Activated CD8-positive, alpha-beta T cell treated with anti-CD3 and anti-CD28 coated beads for 36 hours (primary cell): ENCODE measurements at regions not wholly inside any gene's neighbourhood (a gene's known extent, or its start where the extent isn't known, plus 50 kb on each side); places are given as distances from the start of the nearest gene placed in this dataset.

Experiments used
- ATAC-seq: fragments of 200-7000 bp; cut with Tn5 transposase; one replicate; pipeline ENCODE4 v1.10.0; 2021; ENCODE audit warnings: mild to moderate bottlenecking, moderate library complexity
- CTCF ChIA-PET: fragments of 350-600 bp; sonication (Branson Sonifier 250); formaldehyde crosslinking; loops from one replicate; lab custom pipeline; 2021; ENCODE audit warnings: antibody characterized with exemption; lab: Charles Lee
- POLR2A ChIA-PET: fragments of 350-600 bp; sonication (Branson Sonifier 250); formaldehyde crosslinking; loops from one replicate; lab custom pipeline; 2021; ENCODE audit warnings: antibody characterized with exemption; lab: Charles Lee
- DNase-seq: peaks from one replicate; pipeline ENCODE4 v3.0.0-alpha.2; 2020
- H3K27ac Mint-ChIP-seq: one replicate; pipeline ENCODE4 v1.8.0; 2021; ENCODE audit warnings: mild to moderate bottlenecking, mixed read lengths
- H3K27me3 Mint-ChIP-seq: one replicate; pipeline ENCODE4 v1.8.0; 2021; ENCODE audit warnings: mixed read lengths
- H3K36me3 Mint-ChIP-seq: one replicate; pipeline ENCODE4 v1.8.0; 2021; ENCODE audit warnings: low read depth, mixed read lengths
- H3K4me1 Mint-ChIP-seq: one replicate; pipeline ENCODE4 v1.8.0; 2021; ENCODE audit warnings: low read depth, mixed read lengths
- H3K4me3 Mint-ChIP-seq: one replicate; pipeline ENCODE4 v1.8.0; 2021; ENCODE audit warnings: mild to moderate bottlenecking, moderate library complexity, mixed read lengths
- H3K9me3 Mint-ChIP-seq: one replicate; pipeline ENCODE4 v1.8.0; 2021; ENCODE audit warnings: mixed read lengths
- CTCF ChIP-seq: fragments of 200-600 bp; IDR thresholded peaks from one replicate; pipeline ENCODE4 v1.8.0; 2022; ENCODE audit warnings: antibody characterized with exemption, mild to moderate bottlenecking
- intact Hi-C: fragments of 100-400 bp; cut with micrococcal nuclease; formaldehyde crosslinking; loops from one replicate; pipeline ENCODE4 v1.10.0; 2022

- ChIA-PET CTCF (no interaction called here), POLR2A (no interaction called here)
- H3K27ac Mint-ChIP-seq: no peak overlapping the region
- no peak overlapping the region for H3K4me3 Mint-ChIP-seq
- ATAC-seq: no peak
- H3K9me3 Mint-ChIP-seq: peaks cover 2% of the 10 kb centered on the region
- intact Hi-C loops: no loop called here
- TF ChIP-seq CTCF: no peak
- no peaks in the 10 kb centered on the region for H3K36me3 Mint-ChIP-seq
- DNase-seq: no peak
- no peaks in the 10 kb centered on the region for H3K27me3 Mint-ChIP-seq
- no peaks in the 10 kb centered on the region for H3K4me1 Mint-ChIP-seq
Observed at GRCh38 chr13:90824032-90824431, 523.5 kb upstream of the MIR17HG start.

GRCh38 chr13:90826688-90827087 lies 520.8 kb upstream of the MIR17HG start:
- TF ChIP-seq CTCF: no peak
- ChIA-PET CTCF (no interaction called here), POLR2A (no interaction called here)
- DNase-seq: no peak
- Mint-ChIP-seq H3K27me3 (no peaks in the 10 kb centered on the region), H3K36me3 (no peaks in the 10 kb centered on the region), H3K4me1 (no peaks in the 10 kb centered on the region), H3K27ac (no peak overlapping the region), H3K9me3 (peaks cover 2% of the 10 kb centered on the region), H3K4me3 (no peak overlapping the region)
- ATAC-seq: no peak
- intact Hi-C loops: no loop called here

- Mint-ChIP-seq H3K4me1 (no peaks in the 10 kb centered on the region), H3K36me3 (no peaks in the 10 kb centered on the region), H3K9me3 (peaks cover 1% of the 10 kb centered on the region), H3K4me3 (no peak overlapping the region), H3K27me3 (no peaks in the 10 kb centered on the region), H3K27ac (no peak overlapping the region)
- no peak for DNase-seq
- ATAC-seq: no peak
- CTCF ChIA-PET: no interaction called here
- no peak for TF ChIP-seq CTCF
- POLR2A ChIA-PET: no interaction called here
- intact Hi-C loops: no loop called here
Observed at GRCh38 chr13:90830782-90831181, 516.7 kb upstream of the MIR17HG start.

- intact Hi-C loops: no loop called here
- no peaks in the 10 kb centered on the region for H3K4me1 Mint-ChIP-seq
- DNase-seq (no peak), ATAC-seq (no peak)
- ChIA-PET POLR2A (no interaction called here), CTCF (no interaction called here)
- H3K9me3 Mint-ChIP-seq: peaks cover 1% of the 10 kb centered on the region
- no peak overlapping the region for H3K4me3 Mint-ChIP-seq
- H3K36me3 Mint-ChIP-seq: no peaks in the 10 kb centered on the region
- no peaks in the 10 kb centered on the region for H3K27me3 Mint-ChIP-seq
- no peak for TF ChIP-seq CTCF
- no peak overlapping the region for H3K27ac Mint-ChIP-seq
Observed at GRCh38 chr13:90833951-90834350, 513.5 kb upstream of the MIR17HG start.

- Mint-ChIP-seq H3K36me3 (no peaks in the 10 kb centered on the region), H3K9me3 (peaks cover 1% of the 10 kb centered on the region), H3K4me3 (no peak overlapping the region), H3K27ac (no peak overlapping the region), H3K27me3 (no peaks in the 10 kb centered on the region), H3K4me1 (no peaks in the 10 kb centered on the region)
- ChIA-PET CTCF (no interaction called here), POLR2A (no interaction called here)
- intact Hi-C loops: no loop called here
- no peak for ATAC-seq
- TF ChIP-seq CTCF: no peak
- DNase-seq: no peak
Observed at GRCh38 chr13:90834700-90835099, 512.8 kb upstream of the MIR17HG start.
